HG03045 (cell line): ENCODE measurements at regions not wholly inside any gene's neighbourhood (a gene's known extent, or its start where the extent isn't known, plus 50 kb on each side); places are given as distances from the start of the nearest gene placed in this dataset.
"Not testable (repeated sequence)": the region's sequence is repeated elsewhere in the genome, so short reads cannot be mapped to it uniquely, and the experiment has no call there.

Experiments used
- ATAC-seq: cut with Tn5 transposase; IDR thresholded peaks from one replicate; pipeline ENCODE4 v1.9.1; 2021; ENCODE audit warnings: mild to moderate bottlenecking, moderate library complexity; ENCODE audit not compliant: unreplicated experiment

- ATAC-seq: not testable (repeated sequence)
These were observed 199.1 kb downstream of the GJA1 start for GRCh38 chr6:121634586-121634985.

GRCh38 chr6:121635355-121635754 is 199.9 kb downstream of the GJA1 start:
- ATAC-seq: no peak

- ATAC-seq: not testable (repeated sequence)
These were observed 200.8 kb downstream of the GJA1 start for GRCh38 chr6:121636217-121636616.

- no peak for ATAC-seq
These were observed 203.6 kb downstream of the GJA1 start for GRCh38 chr6:121639021-121639420.

- no peak for ATAC-seq
These were observed 205.7 kb downstream of the GJA1 start for GRCh38 chr6:121641158-121641557.

GRCh38 chr6:121645100-121645745 is 209.8 kb downstream of the GJA1 start:
- ATAC-seq: no peak

GRCh38 chr6:121647905-121648304 is 212.5 kb downstream of the GJA1 start:
- ATAC-seq: no peak

- ATAC-seq: no peak
These were observed 214.5 kb downstream of the GJA1 start for GRCh38 chr6:121649951-121650350.

- no peak for ATAC-seq
These were observed 216.0 kb downstream of the GJA1 start for GRCh38 chr6:121651420-121651819.

- ATAC-seq: no peak
These were observed 216.8 kb downstream of the GJA1 start for GRCh38 chr6:121652223-121652622.

GRCh38 chr6:121652726-121653623 is 217.5 kb downstream of the GJA1 start:
- ATAC-seq: no peak

GRCh38 chr6:121653624-121654008 is 218.2 kb downstream of the GJA1 start:
- ATAC-seq: no peak

- ATAC-seq: no peak
These were observed 222.5 kb downstream of the GJA1 start for GRCh38 chr6:121657972-121658371.

- no peak for ATAC-seq
These were observed 224.8 kb downstream of the GJA1 start for GRCh38 chr6:121660277-121660676.

GRCh38 chr6:121663292-121663810 is 227.9 kb downstream of the GJA1 start:
- ATAC-seq: no peak

- no peak for ATAC-seq
These were observed 228.7 kb downstream of the GJA1 start for GRCh38 chr6:121664158-121664557.

- ATAC-seq: no peak
These were observed 231.4 kb downstream of the GJA1 start for GRCh38 chr6:121666814-121667213.

- ATAC-seq: no peak
These were observed 232.8 kb downstream of the GJA1 start for GRCh38 chr6:121668259-121668658.

- ATAC-seq: no peak
These were observed 235.1 kb downstream of the GJA1 start for GRCh38 chr6:121670511-121670910.

- ATAC-seq: no peak
These were observed 242.1 kb downstream of the GJA1 start for GRCh38 chr6:121677571-121677970.

- no peak for ATAC-seq
These were observed 242.8 kb downstream of the GJA1 start for GRCh38 chr6:121678245-121678644.

- ATAC-seq: no peak
These were observed 244.6 kb downstream of the GJA1 start for GRCh38 chr6:121680058-121680457.
